ENCODE measurements at regions not wholly inside any gene's neighbourhood (a gene's known extent, or its start where the extent isn't known, plus 50 kb on each side); places are given as distances from the start of the nearest gene placed in this dataset.

GRCh38 chr2:212905640-212906201, 245.7 kb downstream of the IKZF2 start:
- TF ChIP-seq CTCF (IDR thresholded peaks at IDR 0.05; ENCODE audit: insufficient read depth, low read depth, low read length) (no peak), EZH2 (IDR thresholded peaks at IDR 0.05; ENCODE audit: insufficient read depth, low read length) (no peak)
